Breast epithelium (tissue), 4 donors: ENCODE measurements at regions not wholly inside any gene's neighbourhood (a gene's known extent, or its start where the extent isn't known, plus 50 kb on each side); places are given as distances from the start of the nearest gene placed in this dataset.

Experiments used
- DNase-seq, 2 donors: peaks; one replicate each; pipeline ENCODE4 v3.0.0-alpha.2; 2019; ENCODE audit warnings: low spot score in 2 of 2
- H3K27ac ChIP-seq, 2 donors: fragments of 200-600 bp; sonication (generic) in 1 of 2; one replicate each; pipeline ENCODE4 v1.5.1; 2016 to 2019; ENCODE audit warnings: mild to moderate bottlenecking in 1 of 2
- H3K27me3 ChIP-seq, 2 donors: fragments of 200-600 bp; sonication (generic) in 1 of 2; one replicate each; pipeline versions ENCODE4 v1.5.1 to v1.6.0; 2017 to 2019; ENCODE audit warnings: control low read depth in 1 of 2, mild to moderate bottlenecking in 1 of 2
- H3K36me3 ChIP-seq: fragments of 200-600 bp; one replicate; pipeline ENCODE4 v1.5.1; 2019
- H3K4me1 ChIP-seq, 2 donors: fragments of 200-600 bp; sonication (generic); one replicate each; pipeline ENCODE4 v1.5.1; 2016 to 2019; ENCODE audit warnings: control low read depth in 1 of 2
- H3K4me3 ChIP-seq, 3 donors: fragments of 200-600 bp; sonication (generic); 1 replicate in 2 of 3; 2 replicates in 1 of 3; pipeline ENCODE4 v1.5.1; 2016 to 2019; ENCODE audit warnings: mild to moderate bottlenecking in 3 of 3, moderate library complexity in 2 of 3
- H3K9me3 ChIP-seq, 2 donors: fragments of 200-600 bp; sonication (generic) in 1 of 2; one replicate each; pipeline ENCODE4 v1.5.1; 2016 to 2019; ENCODE audit warnings: control low read depth in 1 of 2
- POLR2A ChIP-seq: fragments of 450-650 bp; IDR thresholded peaks from one replicate; pipeline ENCODE4 v1.6.1; 2016; ENCODE audit warnings: antibody characterized with exemption, mild to moderate bottlenecking, moderate library complexity
- POLR2AphosphoS5 ChIP-seq, 3 donors: sonication (generic); formaldehyde crosslinking; IDR thresholded peaks; one replicate each; pipeline ENCODE4 v1.6.1; 2017; ENCODE audit warnings: antibody characterized with exemption in 3 of 3
- intact Hi-C: fragments of 100-400 bp; cut with DNase I; formaldehyde crosslinking; loops from one replicate; pipeline ENCODE4 v1.15.1; 2023; ENCODE audit warnings: low total_unique reads
- TF ChIP-seq, protein P1 (sequence below), 3 donors: fragments of 450-650 bp; IDR thresholded peaks; one replicate each; pipeline ENCODE4 v1.5.1; 2016 to 2017; ENCODE audit warnings: antibody characterized with exemption in 3 of 3, mild to moderate bottlenecking in 3 of 3, moderate library complexity in 3 of 3

DNA sequence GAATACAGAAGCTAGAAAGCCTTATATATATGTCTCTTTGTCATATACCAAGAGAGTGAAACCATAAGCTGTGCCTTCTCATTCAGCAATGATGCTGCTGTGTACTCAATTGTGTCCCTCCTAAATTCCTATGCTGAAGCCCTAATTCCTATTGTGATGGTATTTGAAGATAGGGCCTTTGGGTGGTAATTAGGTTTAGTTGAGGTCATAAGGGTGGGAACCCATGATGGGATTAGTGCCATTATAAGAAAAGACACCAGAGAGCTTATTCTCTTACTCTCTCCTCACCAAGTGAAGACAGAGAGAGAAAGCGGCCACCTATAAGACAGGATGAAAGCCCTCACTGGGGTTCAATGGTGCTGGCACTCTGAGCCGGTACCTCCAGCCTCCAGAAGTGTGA, 1191.3 kb upstream of the TENM4 start:
- no peaks in the 10 kb centered on the region for H3K36me3 ChIP-seq
- no peak for DNase-seq
- no peaks in the 10 kb centered on the region for H3K4me1 ChIP-seq
- intact Hi-C loops: no loop called here
- no peaks in the 10 kb centered on the region for H3K27me3 ChIP-seq
- H3K27ac ChIP-seq: no peak overlapping the region
- no peak overlapping the region for H3K4me3 ChIP-seq
- TF ChIP-seq POLR2AphosphoS5 (IDR thresholded peaks at IDR 0.05) (no peak), POLR2A (no peak)
- TF ChIP-seq, protein P1, sequence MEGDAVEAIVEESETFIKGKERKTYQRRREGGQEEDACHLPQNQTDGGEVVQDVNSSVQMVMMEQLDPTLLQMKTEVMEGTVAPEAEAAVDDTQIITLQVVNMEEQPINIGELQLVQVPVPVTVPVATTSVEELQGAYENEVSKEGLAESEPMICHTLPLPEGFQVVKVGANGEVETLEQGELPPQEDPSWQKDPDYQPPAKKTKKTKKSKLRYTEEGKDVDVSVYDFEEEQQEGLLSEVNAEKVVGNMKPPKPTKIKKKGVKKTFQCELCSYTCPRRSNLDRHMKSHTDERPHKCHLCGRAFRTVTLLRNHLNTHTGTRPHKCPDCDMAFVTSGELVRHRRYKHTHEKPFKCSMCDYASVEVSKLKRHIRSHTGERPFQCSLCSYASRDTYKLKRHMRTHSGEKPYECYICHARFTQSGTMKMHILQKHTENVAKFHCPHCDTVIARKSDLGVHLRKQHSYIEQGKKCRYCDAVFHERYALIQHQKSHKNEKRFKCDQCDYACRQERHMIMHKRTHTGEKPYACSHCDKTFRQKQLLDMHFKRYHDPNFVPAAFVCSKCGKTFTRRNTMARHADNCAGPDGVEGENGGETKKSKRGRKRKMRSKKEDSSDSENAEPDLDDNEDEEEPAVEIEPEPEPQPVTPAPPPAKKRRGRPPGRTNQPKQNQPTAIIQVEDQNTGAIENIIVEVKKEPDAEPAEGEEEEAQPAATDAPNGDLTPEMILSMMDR (IDR thresholded peaks at IDR 0.05): no peak
- H3K9me3 ChIP-seq: no peaks in the 10 kb centered on the region

DNA sequence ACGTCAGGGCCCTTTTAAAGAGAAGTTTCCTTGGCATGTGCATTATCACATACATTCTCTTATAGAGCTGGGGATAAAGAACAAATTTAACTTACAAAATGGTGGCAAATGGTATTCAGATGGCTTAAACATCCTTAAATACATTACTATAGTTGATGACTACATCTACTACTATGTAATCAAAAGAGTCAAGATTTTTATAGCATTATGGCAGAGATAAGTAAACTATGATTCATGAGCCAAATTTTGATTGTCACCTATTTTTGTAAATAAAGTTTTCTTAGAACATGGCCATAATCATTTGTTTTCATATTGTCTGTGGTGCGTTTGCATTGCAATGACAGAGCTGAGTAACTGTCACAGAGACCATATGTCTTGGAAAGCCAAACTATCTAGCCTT, 1188.6 kb upstream of the TENM4 start:
- Histone ChIP-seq H3K27me3 (no peaks in the 10 kb centered on the region), H3K36me3 (no peaks in the 10 kb centered on the region), H3K4me1 (no peaks in the 10 kb centered on the region), H3K4me3 (no peak overlapping the region), H3K27ac (no peak overlapping the region), H3K9me3 (no peaks in the 10 kb centered on the region)
- no peak for TF ChIP-seq POLR2A
- TF ChIP-seq, protein P1 (IDR thresholded peaks at IDR 0.05): no peak
- intact Hi-C loops: no loop called here
- DNase-seq: no peak

DNA sequence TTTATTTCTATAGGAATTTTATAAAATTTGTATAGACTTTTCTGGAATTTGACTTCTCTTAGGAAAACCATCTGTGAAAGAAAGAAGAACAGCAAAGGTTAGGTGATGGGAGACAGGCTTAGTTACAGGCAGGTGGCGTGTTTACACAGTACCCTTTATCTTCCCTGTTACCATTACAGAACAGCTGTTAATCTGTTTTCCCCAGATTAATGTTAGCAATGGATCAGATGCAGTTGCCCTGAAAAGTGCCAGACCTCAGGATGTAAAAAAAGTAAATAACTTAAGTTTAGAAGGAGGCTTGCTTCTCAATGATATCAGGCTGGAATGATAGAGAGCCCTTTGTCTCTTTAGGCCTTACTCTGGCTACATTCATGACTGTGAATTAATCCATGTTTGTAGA, 1186.5 kb upstream of the TENM4 start:
- no peak for TF ChIP-seq POLR2A
- TF ChIP-seq POLR2AphosphoS5 (IDR thresholded peaks at IDR 0.05): no peak
- TF ChIP-seq, protein P1 (IDR thresholded peaks at IDR 0.05): no peak
- intact Hi-C loops: no loop called here
- no peak for DNase-seq
- H3K4me1 ChIP-seq: no peaks in the 10 kb centered on the region
- no peaks in the 10 kb centered on the region for H3K9me3 ChIP-seq
- H3K27me3 ChIP-seq: no peaks in the 10 kb centered on the region
- no peaks in the 10 kb centered on the region for H3K36me3 ChIP-seq
- H3K27ac ChIP-seq: no peak overlapping the region
- H3K4me3 ChIP-seq: no peak overlapping the region

DNA sequence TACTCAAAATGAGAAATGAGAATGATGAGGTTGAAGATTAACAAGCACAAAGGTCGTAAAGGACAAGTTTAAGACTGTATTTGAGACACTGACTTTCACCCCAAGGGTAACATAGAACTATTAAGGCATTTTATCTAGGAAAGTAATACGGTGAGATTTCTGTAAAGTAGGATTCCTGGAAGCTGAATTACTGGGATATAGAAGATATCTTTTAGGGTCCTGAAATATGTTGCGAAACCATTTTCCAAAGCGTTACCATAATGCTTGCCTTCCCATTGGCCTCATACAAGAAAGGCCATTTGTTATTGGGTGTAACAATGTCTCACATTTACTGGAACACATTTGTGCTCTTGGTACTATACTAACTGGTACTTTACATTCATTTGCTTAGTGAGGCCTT, 1185.9 kb upstream of the TENM4 start:
- no peaks in the 10 kb centered on the region for H3K9me3 ChIP-seq
- H3K27me3 ChIP-seq: no peaks in the 10 kb centered on the region
- no peak for DNase-seq
- TF ChIP-seq POLR2AphosphoS5 (IDR thresholded peaks at IDR 0.05): no peak
- TF ChIP-seq, protein P1 (IDR thresholded peaks at IDR 0.05): no peak
- TF ChIP-seq POLR2A: no peak
- intact Hi-C loops: no loop called here
- H3K36me3 ChIP-seq: no peaks in the 10 kb centered on the region
- H3K4me3 ChIP-seq: no peak overlapping the region
- no peak overlapping the region for H3K27ac ChIP-seq
- H3K4me1 ChIP-seq: no peaks in the 10 kb centered on the region

DNA sequence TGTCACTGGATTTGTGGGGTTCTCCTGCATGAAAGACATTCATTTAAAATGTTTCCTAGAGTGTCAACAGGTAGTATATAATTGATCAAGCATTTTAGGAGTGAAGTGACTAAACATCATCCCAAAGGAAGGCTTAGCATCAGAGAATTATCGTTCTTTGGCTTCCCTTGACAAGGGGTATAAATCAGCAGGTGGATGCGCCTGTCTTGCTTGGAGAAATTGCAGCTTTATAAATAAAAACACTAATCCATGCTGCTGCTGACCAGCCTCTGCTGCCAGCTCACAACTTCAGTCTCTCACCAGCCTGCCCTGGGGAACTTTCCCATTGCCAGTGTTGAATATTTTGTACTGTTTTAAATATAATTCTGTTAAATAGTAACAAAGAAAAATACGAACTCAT, 1184.7 kb upstream of the TENM4 start:
- H3K36me3 ChIP-seq: no peaks in the 10 kb centered on the region
- no peaks in the 10 kb centered on the region for H3K4me1 ChIP-seq
- DNase-seq: no peak
- H3K27ac ChIP-seq: no peak overlapping the region
- intact Hi-C loops: no loop called here
- H3K9me3 ChIP-seq: no peaks in the 10 kb centered on the region
- TF ChIP-seq POLR2AphosphoS5 (IDR thresholded peaks at IDR 0.05): no peak
- TF ChIP-seq, protein P1 (IDR thresholded peaks at IDR 0.05): no peak
- TF ChIP-seq POLR2A: no peak
- H3K27me3 ChIP-seq: no peaks in the 10 kb centered on the region
- no peak overlapping the region for H3K4me3 ChIP-seq
